Activated CD4-positive, alpha-beta T cell treated with anti-CD3 and anti-CD28 coated beads for 1 hour (primary cell): ENCODE measurements at regions not wholly inside any gene's neighbourhood (a gene's known extent, or its start where the extent isn't known, plus 50 kb on each side); places are given as distances from the start of the nearest gene placed in this dataset.
"Not testable (repeated sequence)": the region's sequence is repeated elsewhere in the genome, so short reads cannot be mapped to it uniquely, and the experiment has no call there.

Experiments used
- DNase-seq: peaks from one replicate; pipeline ENCODE4 v3.0.0-alpha.2; 2020

- DNase-seq, result no peak
Measured at GRCh38 chr6:142637624-142638351, 307.2 kb downstream of the HIVEP2 start.

DNA sequence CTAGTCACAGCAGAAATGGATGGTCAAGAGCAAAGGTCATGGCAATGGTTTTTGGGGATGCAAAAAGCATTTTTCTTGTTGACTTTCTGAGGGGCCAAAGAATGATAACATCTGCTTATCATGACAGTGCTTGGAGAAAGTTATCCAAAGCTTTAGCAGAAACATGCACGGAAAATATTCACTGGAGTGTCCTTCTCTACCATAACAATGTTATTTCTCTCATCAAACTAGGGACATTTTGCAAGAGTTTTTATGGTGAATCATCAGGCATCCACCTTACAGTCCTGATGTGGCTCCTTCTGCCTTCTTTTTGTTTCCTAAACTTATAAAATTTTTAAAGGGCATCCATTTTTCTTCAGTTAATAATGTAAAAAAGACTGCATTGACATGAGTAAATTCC lies 302.3 kb downstream of the HIVEP2 start:
- no peak for DNase-seq

GRCh38 chr6:142644866-142645265 lies 300.1 kb downstream of the HIVEP2 start:
- no peak for DNase-seq

DNA sequence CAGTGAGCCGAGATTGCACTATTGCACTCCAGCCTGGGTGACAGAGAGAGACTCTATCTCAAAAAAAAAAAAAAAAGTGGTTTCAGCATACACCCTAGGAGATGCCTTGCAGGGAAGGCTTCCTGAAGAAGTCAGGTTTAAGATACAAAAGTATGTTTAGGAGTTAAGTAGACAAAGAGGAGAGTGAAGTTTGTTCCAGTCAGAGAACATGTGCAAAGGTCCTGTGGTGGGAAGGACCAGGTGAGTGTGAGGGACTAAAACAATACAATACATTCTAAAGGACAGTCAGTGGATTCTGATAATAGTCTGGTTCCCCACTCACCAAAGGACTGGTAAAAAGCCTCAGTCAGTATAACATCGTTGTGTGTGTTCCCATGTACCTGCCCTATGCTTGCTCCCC lies 299.3 kb downstream of the HIVEP2 start:
- no peak for DNase-seq

- no peak for DNase-seq
Measured at GRCh38 chr6:142647449-142648035, 297.4 kb downstream of the HIVEP2 start.

GRCh38 chr6:142648036-142648451 lies 296.9 kb downstream of the HIVEP2 start:
- no peak for DNase-seq

- DNase-seq, result no peak
Measured at GRCh38 chr6:142648526-142648925, 296.4 kb downstream of the HIVEP2 start.

DNA sequence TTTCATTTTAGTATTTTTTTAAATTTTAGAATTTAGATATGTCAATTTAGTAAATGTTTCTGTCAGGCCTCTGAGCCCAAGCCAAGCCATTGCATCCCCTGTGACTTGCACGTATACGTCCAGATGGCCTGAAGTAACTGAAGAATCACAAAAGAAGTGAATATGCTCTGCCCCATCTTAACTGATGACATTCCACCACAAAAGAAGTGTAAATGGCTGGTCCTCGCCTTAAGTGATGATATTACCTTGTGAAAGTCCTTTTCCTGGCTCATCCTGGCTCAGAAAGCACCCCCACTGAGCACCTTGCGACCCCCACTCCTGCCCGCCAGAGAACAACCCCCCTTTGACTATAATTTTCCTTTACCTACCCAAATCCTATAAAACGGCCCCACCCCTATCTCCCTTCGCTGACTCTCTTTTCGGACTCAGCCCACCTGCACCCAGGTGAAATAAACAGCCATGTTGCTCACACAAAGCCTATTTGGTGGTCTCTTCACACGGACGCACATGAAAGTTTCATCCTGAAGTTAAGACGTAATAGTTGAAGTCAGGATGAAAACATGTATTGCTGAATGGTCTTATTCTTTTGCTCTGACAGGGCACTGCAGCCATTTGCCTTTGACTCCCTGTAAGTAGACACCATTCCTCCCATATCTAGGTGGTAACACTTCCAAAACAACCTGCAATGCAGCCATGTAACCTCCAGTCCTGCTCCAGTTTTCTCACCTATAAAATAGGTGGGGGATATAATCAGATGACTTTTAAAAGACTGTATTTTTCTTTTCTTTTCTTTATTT lies 295.3 kb downstream of the HIVEP2 start:
- DNase-seq, result not testable (repeated sequence)

- no peak for DNase-seq
Measured at GRCh38 chr6:142651384-142651783, 293.6 kb downstream of the HIVEP2 start.

GRCh38 chr6:142653710-142654420 lies 291.1 kb downstream of the HIVEP2 start:
- DNase-seq, result no peak

- DNase-seq, result no peak
Measured at GRCh38 chr6:142659661-142660060, 285.3 kb downstream of the HIVEP2 start.

DNA sequence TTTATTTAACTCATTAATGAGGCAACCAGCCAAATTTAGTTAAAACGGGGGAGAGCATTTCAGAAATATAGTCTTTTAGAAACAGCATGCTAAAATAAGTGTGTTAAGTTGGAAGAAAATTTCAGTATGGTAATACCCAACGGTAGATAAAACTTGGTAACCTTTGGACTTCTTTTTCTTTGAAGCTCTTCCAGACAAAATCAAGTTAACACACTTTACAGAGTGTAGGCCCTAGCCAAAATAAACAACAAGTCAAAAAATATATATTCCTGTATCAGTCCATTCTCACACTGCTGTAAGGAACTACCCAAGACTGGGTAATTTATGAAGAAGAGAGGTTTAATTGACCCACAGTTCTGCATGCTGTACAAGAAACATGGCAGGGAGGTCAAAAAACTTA lies 279.6 kb downstream of the HIVEP2 start:
- DNase-seq, result no peak

GRCh38 chr6:142666599-142667185 lies 278.3 kb downstream of the HIVEP2 start:
- no peak for DNase-seq

DNA sequence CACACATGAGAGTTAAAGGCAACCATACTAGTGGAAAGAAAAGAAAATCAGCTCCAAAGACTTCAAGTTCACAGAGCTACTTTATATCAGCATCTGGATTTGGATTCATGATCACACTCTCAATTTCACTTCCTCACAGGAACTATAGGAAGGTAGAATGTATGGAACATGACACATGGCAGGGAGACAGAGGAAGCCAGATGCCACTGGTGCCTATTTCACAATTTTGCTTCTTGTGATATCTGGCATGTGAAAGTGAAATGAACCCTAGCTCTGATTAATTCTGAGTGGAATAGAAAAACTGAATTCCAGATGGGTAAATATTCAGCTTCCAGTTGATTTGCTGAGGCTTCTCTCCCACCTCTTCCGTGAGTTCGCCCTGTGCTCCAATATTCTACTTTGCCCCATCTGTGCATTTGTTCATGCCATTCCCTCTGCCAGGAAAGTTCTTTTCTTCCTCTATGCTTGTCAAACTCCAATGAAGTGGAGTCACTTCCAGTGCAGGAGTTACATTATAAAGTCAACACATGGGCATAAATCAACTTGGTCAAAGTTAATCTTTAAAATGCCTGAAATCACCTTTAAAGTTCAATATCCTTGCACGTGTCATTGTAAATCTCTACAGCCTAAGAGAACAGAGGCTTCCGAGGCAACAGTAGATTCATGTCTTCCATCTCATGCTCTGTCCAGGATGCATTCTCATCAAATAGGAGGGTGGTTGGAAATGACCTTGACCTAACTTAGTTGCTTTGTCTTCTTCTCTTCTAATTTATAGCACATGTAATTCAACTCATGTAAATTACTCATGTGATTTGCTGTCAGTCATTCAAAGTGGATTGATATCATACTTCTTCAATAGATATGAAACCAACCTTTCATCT lies 275.3 kb downstream of the HIVEP2 start:
- DNase-seq, result no peak

- no peak for DNase-seq
Measured at GRCh38 chr6:142671791-142672190, 273.2 kb downstream of the HIVEP2 start.

DNA sequence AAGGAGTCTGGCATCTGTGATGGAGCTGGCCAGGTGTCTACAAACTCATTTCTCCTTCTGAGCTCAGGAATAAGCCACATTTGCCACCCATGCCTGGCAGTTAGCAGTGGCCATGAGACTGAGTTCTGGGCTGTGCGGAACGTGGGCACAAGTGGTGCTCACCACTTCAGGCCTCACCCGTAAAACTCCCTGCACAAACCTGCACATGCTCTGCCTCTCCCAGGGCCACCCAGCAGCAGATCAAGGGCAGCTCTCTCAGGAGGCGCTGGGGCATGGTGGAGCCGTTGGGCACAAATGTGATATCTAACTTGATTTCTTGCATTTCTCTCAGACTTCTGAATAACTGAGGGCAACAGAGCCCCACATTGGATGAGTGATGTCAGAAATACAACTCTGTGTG lies 269.5 kb downstream of the HIVEP2 start:
- no peak for DNase-seq

- no peak for DNase-seq
Measured at GRCh38 chr6:142676027-142676443, 268.9 kb downstream of the HIVEP2 start.

DNA sequence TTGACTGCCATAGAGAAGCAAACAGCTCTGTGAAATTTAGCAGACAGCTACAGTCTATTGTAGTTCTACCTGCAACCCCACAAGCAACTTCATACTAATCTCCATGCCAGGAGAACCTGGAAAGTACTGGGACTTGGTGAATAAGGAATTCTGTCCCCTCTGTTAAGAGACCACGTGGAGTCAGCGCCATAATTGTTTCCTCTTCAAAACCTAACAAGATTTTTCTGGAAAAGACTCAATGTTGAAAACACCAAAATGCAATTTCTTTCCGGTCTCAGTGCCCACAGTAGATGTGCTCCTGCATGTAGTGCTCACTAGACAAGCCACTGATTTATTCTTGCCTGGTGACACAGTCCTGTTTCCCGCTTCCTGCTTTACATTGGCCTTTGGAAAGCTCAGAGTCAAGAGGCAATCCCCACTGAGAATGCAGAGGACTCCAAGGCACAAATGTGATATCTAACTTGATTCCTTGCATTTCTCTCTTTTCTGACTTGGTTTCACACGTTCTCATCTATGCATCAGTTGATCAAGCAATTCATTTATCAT lies 268.3 kb downstream of the HIVEP2 start:
- no peak for DNase-seq

DNA sequence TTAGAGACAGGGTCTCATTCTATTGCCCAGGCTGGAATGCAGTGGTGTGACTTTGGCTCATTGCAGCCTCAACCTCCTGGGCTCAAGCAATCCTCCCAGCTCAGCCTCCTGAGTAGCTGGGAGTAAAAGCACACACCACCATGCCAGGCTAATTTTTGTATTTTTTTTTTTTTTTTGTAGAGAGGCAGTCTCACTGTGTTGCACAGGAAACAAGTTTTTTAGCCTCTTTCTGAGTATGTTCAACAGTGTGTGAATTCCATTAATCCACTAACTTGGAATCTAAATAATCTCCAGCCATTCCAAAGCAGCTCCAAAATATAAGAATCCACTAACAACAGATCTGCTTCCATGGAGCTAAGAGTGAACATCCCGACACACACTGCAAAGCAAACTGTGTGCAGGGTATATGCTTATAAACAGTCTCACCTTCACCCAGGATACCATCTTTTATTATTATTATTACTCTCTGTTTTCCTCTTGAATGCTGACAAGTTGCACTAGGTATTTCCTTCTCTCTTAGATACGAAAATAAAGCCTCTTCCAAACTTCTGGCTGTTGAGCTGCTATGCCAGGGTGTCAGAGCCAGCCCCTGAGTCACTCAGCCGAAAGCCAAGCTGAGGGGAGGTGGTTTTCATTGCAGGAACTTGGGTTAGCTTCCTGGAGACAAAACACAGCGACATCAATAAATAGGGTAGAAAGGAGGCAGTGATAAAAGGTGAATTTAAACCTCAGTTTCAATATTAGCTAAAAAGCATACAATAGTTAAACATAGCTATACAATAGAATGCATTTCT lies 264.9 kb downstream of the HIVEP2 start:
- peak; percentile 12 for DNase-seq

DNA sequence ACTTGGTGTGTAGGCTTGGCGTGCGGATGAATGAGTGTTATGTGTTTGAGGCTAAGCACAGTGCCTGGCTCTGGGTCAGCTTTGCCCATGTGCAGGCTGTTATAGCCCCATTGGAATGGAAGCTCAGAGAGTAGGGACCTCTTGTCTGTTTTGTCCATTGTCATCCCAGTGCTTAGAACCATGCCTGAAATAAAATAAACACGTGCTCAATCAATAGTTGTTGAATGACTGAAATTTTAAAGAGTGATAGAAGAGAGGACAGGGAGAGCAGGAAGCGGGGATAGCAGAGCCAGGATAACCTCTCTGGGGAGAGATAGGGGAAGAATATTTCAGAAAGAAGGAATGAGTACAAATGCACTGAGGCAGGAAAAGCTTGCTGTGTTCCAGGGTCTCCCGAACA lies 263.9 kb downstream of the HIVEP2 start:
- DNase-seq, result no peak

- no peak for DNase-seq
Measured at GRCh38 chr6:142682985-142683384, 262.0 kb downstream of the HIVEP2 start.
